22Rv1 (cell line): ENCODE measurements at regions not wholly inside any gene's neighbourhood (a gene's known extent, or its start where the extent isn't known, plus 50 kb on each side); places are given as distances from the start of the nearest gene placed in this dataset.

Experiments
- H3K27ac ChIP-seq: fragments of 450-650 bp; 2 replicates; pipeline ENCODE4 v1.5.1; 2017
- CTCF ChIP-seq: fragments of 450-650 bp; IDR thresholded peaks from 2 replicates; pipeline ENCODE4 v1.5.1; 2017; ENCODE audit warnings: mild to moderate bottlenecking
- ZFX ChIP-seq: fragments of 450-650 bp; IDR thresholded peaks from 2 replicates; pipeline ENCODE4 v1.6.1; 2017; ENCODE audit warnings: antibody characterized with exemption, borderline replicate concordance

- no peak overlapping the region for H3K27ac ChIP-seq
- TF ChIP-seq ZFX (no peak), CTCF (no peak)
These were observed 249.1 kb upstream of the E2F7 start for GRCh38 chr12:77314378-77315052.

DNA sequence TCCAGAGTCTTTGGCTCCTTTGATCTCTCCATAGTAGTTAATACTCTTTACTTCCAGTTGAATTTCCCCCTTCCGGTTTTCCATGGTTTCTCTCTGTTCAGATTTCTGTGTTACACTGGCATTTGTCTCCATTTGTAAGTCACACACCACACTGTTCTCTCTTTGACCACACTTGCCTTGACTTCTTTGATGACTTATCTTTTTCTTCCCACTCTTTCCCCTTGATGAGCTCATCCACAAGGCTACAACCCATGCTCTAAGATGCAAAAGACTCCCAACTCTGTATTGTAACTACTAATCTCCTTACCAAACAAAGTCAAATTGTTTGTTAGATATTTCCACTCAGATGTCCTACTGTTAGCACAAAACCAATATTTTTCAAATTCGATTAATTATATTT lies 242.7 kb upstream of the E2F7 start:
- no peak for TF ChIP-seq CTCF
- TF ChIP-seq ZFX, result no peak
- H3K27ac ChIP-seq, result no peak overlapping the region

GRCh38 chr12:77300811-77301210 lies 235.4 kb upstream of the E2F7 start:
- no peak for TF ChIP-seq ZFX
- no peak for TF ChIP-seq CTCF
- H3K27ac ChIP-seq, result no peak overlapping the region

GRCh38 chr12:77299910-77300669 lies 234.7 kb upstream of the E2F7 start:
- TF ChIP-seq ZFX (no peak), CTCF (no peak)

GRCh38 chr12:77299001-77299400 lies 233.6 kb upstream of the E2F7 start:
- H3K27ac ChIP-seq, result no peak overlapping the region
- TF ChIP-seq ZFX (no peak), CTCF (no peak)

More at GRCh38 chr12:77299910-77300669, 234.7 kb upstream of the E2F7 start:
- H3K27ac ChIP-seq, result no peak overlapping the region

DNA sequence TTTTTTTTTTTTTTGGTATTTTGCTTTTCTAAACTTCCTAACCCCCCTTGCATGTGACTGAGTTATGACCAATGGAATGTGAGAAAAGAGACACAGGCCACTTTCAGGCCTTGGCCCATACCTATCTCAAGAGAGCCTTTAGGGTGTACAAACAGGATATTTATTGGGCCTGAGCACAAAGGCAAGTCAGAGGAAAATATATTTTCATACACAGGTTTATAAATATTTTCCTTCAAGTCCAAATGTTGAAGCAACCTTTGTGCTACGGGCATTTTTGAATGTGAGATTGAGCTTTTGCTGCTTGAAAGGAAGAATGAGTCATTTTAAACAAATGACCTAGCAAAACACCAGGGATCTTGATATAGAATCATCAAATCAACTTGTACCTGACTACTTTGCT lies 228.6 kb upstream of the E2F7 start:
- TF ChIP-seq CTCF, result no peak
- no peak for TF ChIP-seq ZFX
- H3K27ac ChIP-seq, result no peak overlapping the region

DNA sequence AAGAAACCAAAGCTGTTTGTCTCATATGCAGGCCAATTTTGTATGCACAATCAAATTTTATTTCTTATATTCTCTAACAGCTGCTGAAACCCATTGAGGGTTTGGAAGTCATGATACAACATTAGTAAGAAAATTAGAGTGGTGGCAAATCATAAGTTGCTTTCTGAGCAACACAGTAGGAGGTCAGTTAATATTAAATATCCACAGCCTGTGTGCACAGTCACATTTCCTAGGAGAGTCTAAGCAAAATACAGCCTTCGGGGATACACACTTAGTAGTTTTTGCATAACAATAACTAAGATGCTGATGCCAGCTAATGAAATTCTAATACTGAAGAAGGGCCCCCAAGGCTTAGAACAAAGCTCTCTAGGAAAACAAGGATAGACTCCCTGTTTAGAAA lies 209.6 kb upstream of the E2F7 start:
- TF ChIP-seq CTCF, result no peak
- no peak for TF ChIP-seq ZFX
- H3K27ac ChIP-seq, result no peak overlapping the region
